HepG2 (cell line): ENCODE measurements at regions not wholly inside any gene's neighbourhood (a gene's known extent, or its start where the extent isn't known, plus 50 kb on each side); places are given as distances from the start of the nearest gene placed in this dataset.

ENCODE experiments used
- ATAC-seq: fragments of 200-7000 bp; cut with Tn5 transposase; 3 replicates; pipeline ENCODE4 v1.9.1; 2020; ENCODE audit warnings: mild to moderate bottlenecking, moderate library complexity
- BruUV-seq: library from RNA; stranded (reverse); fragments of 400-500 nt; replicated peaks from 2 replicates; lab custom pipeline; 2021; lab: Mats Ljungman, UMichigan
- CTCF ChIA-PET: fragments of 300-600 bp; formaldehyde crosslinking; extraction: SDS; loops from one replicate; lab custom pipeline; 2021; ENCODE audit warnings: low total read pairs, inconsistent platforms, low intra/inter-chr PET ratio; lab: Yijun Ruan, JAX
- POLR2A ChIA-PET: fragments of 350-600 bp; sonication (Branson Sonifier 250); formaldehyde crosslinking; loops from one replicate; lab custom pipeline; 2020; ENCODE audit warnings: antibody characterized with exemption, inconsistent platforms; lab: Yijun Ruan, JAX
- DNase-seq: peaks from one replicate; pipeline ENCODE4 v3.0.0-alpha.2; 2015; ENCODE audit warnings: low spot score
- FAIRE-seq: peaks from 3 replicates; lab custom pipeline; 2011; peaks lifted over from hg19 to GRCh38; lab: Jason Lieb, UNC
- H2AFZ ChIP-seq: one replicate; pipeline ENCODE4 v1.6.1; 2011; ENCODE audit warnings: low read length, inconsistent platforms
- H3K27ac ChIP-seq: fragments of 300-600 bp; 3 replicates; pipeline ENCODE4 v1.8.0; 2011; ENCODE audit warnings: mixed run types, mild to moderate bottlenecking, mixed read lengths, low read length, inconsistent platforms; ENCODE audit not compliant: insufficient read depth; ENCODE audit errors: extremely low read length
- H3K27me3 ChIP-seq, 2 experiments: fragments of 200-600 bp in 1 of 2; 2 replicates in 1 of 2; 3 replicates in 1 of 2; pipeline versions ENCODE4 v1.6.0 to v1.8.0; 2011; ENCODE audit warnings: low read length in 2 of 2, mild to moderate bottlenecking in 2 of 2, moderate library complexity in 2 of 2, inconsistent platforms in 1 of 2; ENCODE audit not compliant: insufficient read depth in 2 of 2, control insufficient read depth in 1 of 2
- H3K36me3 ChIP-seq, 2 experiments: fragments of 200-600 bp in 1 of 2; replicated peaks in 1 of 2; 2 replicates in 1 of 2; 3 replicates in 1 of 2; pipeline versions ENCODE4 v1.5.1 to v1.8.0; 2011; ENCODE audit warnings: low read length in 2 of 2, inconsistent platforms in 1 of 2; ENCODE audit not compliant: insufficient read depth in 2 of 2, control insufficient read depth in 1 of 2
- H3K4me1 ChIP-seq: 2 replicates; pipeline ENCODE4 v1.5.1; 2012; ENCODE audit warnings: low read length, inconsistent platforms; ENCODE audit not compliant: insufficient read depth
- H3K4me2 ChIP-seq: 2 replicates; pipeline ENCODE4 v1.6.0; 2011; ENCODE audit warnings: low read depth, low read length, inconsistent platforms
- H3K4me3 ChIP-seq, 3 experiments: fragments of 200-600 bp in 1 of 3; sonication (generic), shearing (Covaris generic) in 1 of 3; replicated peaks in 1 of 3; 2 replicates each; pipeline ENCODE4 v1.5.1; 2011 to 2016; ENCODE audit warnings: low read length in 3 of 3, inconsistent platforms in 2 of 3, low read depth in 2 of 3, mild to moderate bottlenecking in 2 of 3, control low read depth in 1 of 3, mixed read lengths in 1 of 3; ENCODE audit not compliant: insufficient read depth in 1 of 3
- H3K79me2 ChIP-seq: one replicate; pipeline ENCODE4 v1.6.1; 2011; ENCODE audit warnings: low read length, inconsistent platforms; ENCODE audit not compliant: insufficient read depth
- H3K9ac ChIP-seq: 2 replicates; pipeline ENCODE4 v1.6.0; 2011; ENCODE audit warnings: mild to moderate bottlenecking, low read depth, low read length, inconsistent platforms; ENCODE audit not compliant: insufficient read depth
- H3K9me3 ChIP-seq: 2 replicates; pipeline ENCODE4 v1.5.1; 2012; ENCODE audit warnings: mild to moderate bottlenecking, low read length
- H4K20me1 ChIP-seq: 2 replicates; pipeline ENCODE4 v1.6.0; 2011; ENCODE audit warnings: inconsistent platforms, mild to moderate bottlenecking, low read length, moderate library complexity; ENCODE audit not compliant: insufficient read depth
- RXRA ChIP-seq: sonication (generic); formaldehyde crosslinking; IDR thresholded peaks from 2 replicates; pipeline ENCODE4 v1.5.1; 2020; ENCODE audit warnings: missing genetic modification reagents
- SIX1 ChIP-seq: sonication (generic); formaldehyde crosslinking; IDR thresholded peaks from 2 replicates; pipeline ENCODE4 v1.4.0; 2020; ENCODE audit warnings: missing genetic modification reagents, borderline replicate concordance
- SP1 ChIP-seq, 2 experiments: fragments of 450-650 bp in 1 of 2; sonication (generic) in 1 of 2; formaldehyde crosslinking in 1 of 2; IDR thresholded peaks; 2 replicates each; pipeline versions ENCODE4 v1.4.0 to v1.6.1; 2016 to 2020; ENCODE audit warnings: missing genetic modification reagents in 1 of 2
- UBTF ChIP-seq: sonication (generic); formaldehyde crosslinking; IDR thresholded peaks from 2 replicates; pipeline ENCODE4 v1.4.0; 2020; ENCODE audit warnings: mild to moderate bottlenecking, missing genetic modification reagents
- ZNF232 ChIP-seq: sonication (generic); formaldehyde crosslinking; IDR thresholded peaks from 2 replicates; pipeline ENCODE4 v1.4.0; 2020; ENCODE audit warnings: missing genetic modification reagents, borderline replicate concordance
- ZNF282 ChIP-seq: fragments of 450-650 bp; IDR thresholded peaks from 2 replicates; pipeline ENCODE4 v1.6.1; 2018; ENCODE audit not compliant: partially characterized antibody
- ZNF333 ChIP-seq: sonication (generic); formaldehyde crosslinking; IDR thresholded peaks from 2 replicates; pipeline ENCODE4 v1.4.0; 2020; ENCODE audit warnings: mild to moderate bottlenecking, missing genetic modification reagents, borderline replicate concordance
- ZNF639 ChIP-seq: conservative IDR thresholded peaks from 2 replicates; pipeline ENCODE4 v1.6.1; 2018; ENCODE audit warnings: missing genetic modification reagents
- WGBS: methylation state at CpG from one replicate; pipeline ENCODE4 v1.1.6; 2017; ENCODE audit warnings: low lambda C conversion rate; 5-methylcytosine and 5-hydroxymethylcytosine counted together
- in situ Hi-C: cut with HindIII; loops from 2 replicates; pipeline ENCODE4 v1.10.0; 2017; ENCODE audit warnings: low pct_unique_long_range_greater_than_20kb; ENCODE audit not compliant: extremely low pct_ligation_motif_present
- intact Hi-C: fragments of 100-400 bp; cut with micrococcal nuclease; formaldehyde crosslinking; loops from one replicate; pipeline ENCODE4 v1.10.0; 2022; ENCODE audit not compliant: unreplicated experiment

- ChIA-PET CTCF (no interaction called here), POLR2A (no interaction called here)
- no TSS peak for BruUV-seq
- DNase-seq (no peak), ATAC-seq (no peak), FAIRE-seq (peak; percentile 12)
- no peak overlapping the region for H3K4me3 ChIP-seq
- intact Hi-C loops (no loop called here), in situ Hi-C loops (no loop called here)
- no peaks in the 10 kb centered on the region for H3K79me2 ChIP-seq
- no peak for TF ChIP-seq ZNF282
- no peak for TF ChIP-seq ZNF232
- no peak for TF ChIP-seq SIX1 (CRISPR knock-in tag)
- no peak for TF ChIP-seq SP1 (IDR thresholded peaks at IDR 0.05)
- no peak for TF ChIP-seq SP1 (CRISPR knock-in tag; IDR thresholded peaks at IDR 0.05)
- no peak for TF ChIP-seq ZNF333 (CRISPR knock-in tag)
- TF ChIP-seq UBTF (CRISPR knock-in tag) = no peak
- no peak for TF ChIP-seq RXRA (CRISPR knock-in tag)
- no peak for TF ChIP-seq ZNF639 (CRISPR knock-in tag)
- 98% methylated on average over 10 of the region's 10 CpGs for WGBS
- 0 out of 2 replicates have a peak, but pooled peaks cover 3% of the 10 kb centered on the region for H3K9me3 ChIP-seq
- no peak overlapping the region for H3K9ac ChIP-seq
- no peaks in the 10 kb centered on the region for H3K27me3 ChIP-seq
- H3K36me3 ChIP-seq = no peaks in the 10 kb centered on the region
- H4K20me1 ChIP-seq = no peaks in the 10 kb centered on the region
- H3K27ac ChIP-seq = no peak overlapping the region
- H3K4me2 ChIP-seq = no peak overlapping the region
- H3K4me1 ChIP-seq = peaks cover 6% of the 10 kb centered on the region; the same call in 1 of the 2 replicates
- no peak overlapping the region for H2AFZ ChIP-seq
Observed at GRCh38 chr3:30269751-30270445, 336.5 kb upstream of the TGFBR2 start.
